H1 (cell line): ENCODE measurements at regions not wholly inside any gene's neighbourhood (a gene's known extent, or its start where the extent isn't known, plus 50 kb on each side); places are given as distances from the start of the nearest gene placed in this dataset.

ENCODE experiments used
- ASH2L ChIP-seq: fragments of 200-600, 300-600 bp; sonication (generic); IDR thresholded peaks from one replicate; pipeline ENCODE4 v1.7.1; 2017; ENCODE audit warnings: low read length
- CTCF ChIP-seq, 3 experiments: IDR thresholded peaks; 1 replicate in 2 of 3; 2 replicates in 1 of 3; pipeline versions ENCODE4 v1.5.1 to v1.6.1; 2011; ENCODE audit warnings: low read length in 3 of 3, mild to moderate bottlenecking in 3 of 3, inconsistent platforms in 2 of 3, low read depth in 1 of 3, moderate library complexity in 1 of 3; ENCODE audit not compliant: insufficient read depth in 1 of 3; ENCODE audit errors: control extremely low read depth in 1 of 3
- HDAC6 ChIP-seq: IDR thresholded peaks from one replicate; pipeline ENCODE4 v1.7.1; 2012; ENCODE audit warnings: low read depth, mild to moderate bottlenecking, inconsistent platforms, low read length, moderate library complexity
- POLR2A ChIP-seq, 2 experiments: IDR thresholded peaks; 1 replicate in 1 of 2; 2 replicates in 1 of 2; pipeline ENCODE4 v1.6.1; 2011; ENCODE audit warnings: low read depth in 2 of 2, low read length in 2 of 2, mild to moderate bottlenecking in 2 of 2; ENCODE audit errors: control extremely low read depth in 1 of 2
- POLR2AphosphoS5 ChIP-seq: IDR thresholded peaks from 2 replicates; pipeline ENCODE4 v1.6.1; 2011; ENCODE audit warnings: low read depth, low read length
- RAD21 ChIP-seq, 2 experiments: IDR thresholded peaks in 1 of 2; conservative IDR thresholded peaks in 1 of 2; 2 replicates each; pipeline ENCODE4 v1.6.1; 2011; ENCODE audit warnings: low read depth in 2 of 2, low read length in 2 of 2, improper control_type of control experiment in 1 of 2, inconsistent platforms in 1 of 2, mild to moderate bottlenecking in 1 of 2, moderate library complexity in 1 of 2
- SUZ12 ChIP-seq: fragments of 200-600 bp; sonication (generic); IDR thresholded peaks from 2 replicates; pipeline ENCODE4 v1.6.1; 2012; ENCODE audit warnings: mild to moderate bottlenecking, inconsistent platforms, low read length, moderate library complexity, mixed read lengths
- TCF12 ChIP-seq: IDR thresholded peaks from 2 replicates; pipeline ENCODE4 v1.6.1; 2011; ENCODE audit warnings: low read depth, mild to moderate bottlenecking, low read length
- TEAD4 ChIP-seq: IDR thresholded peaks from 2 replicates; pipeline ENCODE4 v1.6.1; 2012; ENCODE audit warnings: low read depth, low read length, inconsistent platforms, mixed read lengths
- YY1 ChIP-seq: IDR thresholded peaks from 2 replicates; pipeline ENCODE4 v1.6.1; 2011; ENCODE audit warnings: low read depth, mild to moderate bottlenecking, low read length

GRCh38 chr4:3699261-3699660 is 66.9 kb upstream of the ADRA2C start:
- no peak for TF ChIP-seq POLR2A (IDR thresholded peaks at IDR 0.05; ENCODE audit: control extremely low read depth in 1 of 2, low read depth in 2 of 2, low read length in 2 of 2)
- no peak for TF ChIP-seq RAD21 (IDR thresholded peaks at IDR 0.05 in 1 of 2, conservative IDR thresholded peaks at IDR 0.05 in 1 of 2; ENCODE audit: low read depth in 2 of 2, low read length in 2 of 2)
- TF ChIP-seq TEAD4 = no peak
- TF ChIP-seq TCF12 = no peak
- TF ChIP-seq SUZ12 = no peak
- TF ChIP-seq ASH2L = no peak
- no peak for TF ChIP-seq POLR2AphosphoS5
- no peak for TF ChIP-seq CTCF (IDR thresholded peaks at IDR 0.05; ENCODE audit: control extremely low read depth in 1 of 3, insufficient read depth in 1 of 3, low read depth in 1 of 3, low read length in 3 of 3)
- TF ChIP-seq YY1 = no peak
- TF ChIP-seq HDAC6 = no peak
